Ishikawa (cell line): ENCODE measurements at regions not wholly inside any gene's neighbourhood (a gene's known extent, or its start where the extent isn't known, plus 50 kb on each side); places are given as distances from the start of the nearest gene placed in this dataset.

Experiments used
- CEBPB ChIP-seq: IDR thresholded peaks from 2 replicates; pipeline ENCODE4 v1.6.1; 2012
- CREB1 ChIP-seq: IDR thresholded peaks from 2 replicates; pipeline ENCODE4 v1.6.1; 2012; ENCODE audit warnings: low read depth
- EGR1 ChIP-seq: IDR thresholded peaks from 2 replicates; pipeline ENCODE4 v1.6.1; 2012
- EP300 ChIP-seq: IDR thresholded peaks from 2 replicates; pipeline ENCODE4 v1.6.1; 2012; ENCODE audit warnings: borderline replicate concordance
- FOXM1 ChIP-seq: IDR thresholded peaks from 2 replicates; pipeline ENCODE4 v1.6.1; 2012; ENCODE audit warnings: low read depth, borderline replicate concordance
- NFIC ChIP-seq: IDR thresholded peaks from 2 replicates; pipeline ENCODE4 v1.6.1; 2012
- RAD21 ChIP-seq: IDR thresholded peaks from 2 replicates; pipeline ENCODE4 v1.6.1; 2012; ENCODE audit warnings: low read depth
- TAF1 ChIP-seq: IDR thresholded peaks from 2 replicates; pipeline ENCODE4 v1.6.1; 2012; ENCODE audit warnings: low read depth, mild to moderate bottlenecking
- TCF12 ChIP-seq: IDR thresholded peaks from 2 replicates; pipeline ENCODE4 v1.6.1; 2012; ENCODE audit warnings: low read depth
- TEAD4 ChIP-seq: IDR thresholded peaks from 2 replicates; pipeline ENCODE4 v1.6.1; 2012
- YY1 ChIP-seq: IDR thresholded peaks from 2 replicates; pipeline ENCODE4 v1.6.1; 2012; ENCODE audit warnings: low read depth
- ZBTB7A ChIP-seq: IDR thresholded peaks from 2 replicates; pipeline ENCODE4 v1.6.1; 2012; ENCODE audit warnings: low read depth
- TF ChIP-seq, protein P1 (sequence below): IDR thresholded peaks from 2 replicates; pipeline ENCODE4 v1.6.1; 2012
- TF ChIP-seq, protein P2 (sequence below): IDR thresholded peaks from 2 replicates; pipeline ENCODE4 v1.6.1; 2012
- TF ChIP-seq, protein P3 (sequence below): IDR thresholded peaks from 2 replicates; pipeline ENCODE4 v1.6.1; 2012; ENCODE audit warnings: low read depth, mild to moderate bottlenecking

DNA sequence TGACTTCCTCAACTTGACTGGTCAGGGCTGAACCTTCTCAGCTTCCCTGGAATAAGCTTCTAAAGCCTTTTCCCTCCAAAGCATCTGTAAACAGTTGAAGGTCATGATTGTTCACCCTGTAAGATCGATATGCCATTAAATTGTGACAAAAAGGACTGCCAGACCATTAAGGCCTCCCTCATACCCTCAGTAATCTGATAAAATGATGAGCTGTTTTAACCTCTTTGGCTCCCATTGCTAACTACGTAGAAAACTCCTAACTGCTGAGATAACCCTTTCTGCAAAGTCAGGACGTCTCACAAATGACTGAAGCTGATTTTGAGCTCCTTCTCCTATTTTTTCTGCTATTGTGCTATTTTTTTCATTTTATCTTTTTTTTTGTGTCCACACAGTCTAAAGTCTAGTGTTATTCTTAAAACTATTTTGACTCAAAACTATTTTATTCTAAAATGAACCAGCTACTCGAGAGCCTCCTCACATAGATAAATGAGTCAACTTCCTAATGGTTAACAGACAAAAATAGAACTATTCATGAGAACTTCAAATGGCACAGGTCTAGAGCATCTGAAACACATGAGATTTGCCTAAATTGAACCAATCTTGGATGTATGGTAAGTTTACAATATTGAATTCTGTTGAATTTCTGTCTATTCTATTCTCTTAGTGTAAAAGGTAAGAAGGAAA lies 395.6 kb upstream of the TLE4 start:
- TF ChIP-seq EGR1 (no peak), TEAD4 (no peak), YY1 (no peak), NFIC (no peak), TCF12 (no peak), TAF1 (no peak), EP300 (no peak), ZBTB7A (no peak), CREB1 (no peak), CEBPB (no peak), RAD21 (no peak), FOXM1 (no peak)
- TF ChIP-seq, protein P1, sequence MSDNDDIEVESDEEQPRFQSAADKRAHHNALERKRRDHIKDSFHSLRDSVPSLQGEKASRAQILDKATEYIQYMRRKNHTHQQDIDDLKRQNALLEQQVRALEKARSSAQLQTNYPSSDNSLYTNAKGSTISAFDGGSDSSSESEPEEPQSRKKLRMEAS: no peak
- TF ChIP-seq, protein P2, sequence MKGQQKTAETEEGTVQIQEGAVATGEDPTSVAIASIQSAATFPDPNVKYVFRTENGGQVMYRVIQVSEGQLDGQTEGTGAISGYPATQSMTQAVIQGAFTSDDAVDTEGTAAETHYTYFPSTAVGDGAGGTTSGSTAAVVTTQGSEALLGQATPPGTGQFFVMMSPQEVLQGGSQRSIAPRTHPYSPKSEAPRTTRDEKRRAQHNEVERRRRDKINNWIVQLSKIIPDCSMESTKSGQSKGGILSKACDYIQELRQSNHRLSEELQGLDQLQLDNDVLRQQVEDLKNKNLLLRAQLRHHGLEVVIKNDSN: no peak
- TF ChIP-seq, protein P3, sequence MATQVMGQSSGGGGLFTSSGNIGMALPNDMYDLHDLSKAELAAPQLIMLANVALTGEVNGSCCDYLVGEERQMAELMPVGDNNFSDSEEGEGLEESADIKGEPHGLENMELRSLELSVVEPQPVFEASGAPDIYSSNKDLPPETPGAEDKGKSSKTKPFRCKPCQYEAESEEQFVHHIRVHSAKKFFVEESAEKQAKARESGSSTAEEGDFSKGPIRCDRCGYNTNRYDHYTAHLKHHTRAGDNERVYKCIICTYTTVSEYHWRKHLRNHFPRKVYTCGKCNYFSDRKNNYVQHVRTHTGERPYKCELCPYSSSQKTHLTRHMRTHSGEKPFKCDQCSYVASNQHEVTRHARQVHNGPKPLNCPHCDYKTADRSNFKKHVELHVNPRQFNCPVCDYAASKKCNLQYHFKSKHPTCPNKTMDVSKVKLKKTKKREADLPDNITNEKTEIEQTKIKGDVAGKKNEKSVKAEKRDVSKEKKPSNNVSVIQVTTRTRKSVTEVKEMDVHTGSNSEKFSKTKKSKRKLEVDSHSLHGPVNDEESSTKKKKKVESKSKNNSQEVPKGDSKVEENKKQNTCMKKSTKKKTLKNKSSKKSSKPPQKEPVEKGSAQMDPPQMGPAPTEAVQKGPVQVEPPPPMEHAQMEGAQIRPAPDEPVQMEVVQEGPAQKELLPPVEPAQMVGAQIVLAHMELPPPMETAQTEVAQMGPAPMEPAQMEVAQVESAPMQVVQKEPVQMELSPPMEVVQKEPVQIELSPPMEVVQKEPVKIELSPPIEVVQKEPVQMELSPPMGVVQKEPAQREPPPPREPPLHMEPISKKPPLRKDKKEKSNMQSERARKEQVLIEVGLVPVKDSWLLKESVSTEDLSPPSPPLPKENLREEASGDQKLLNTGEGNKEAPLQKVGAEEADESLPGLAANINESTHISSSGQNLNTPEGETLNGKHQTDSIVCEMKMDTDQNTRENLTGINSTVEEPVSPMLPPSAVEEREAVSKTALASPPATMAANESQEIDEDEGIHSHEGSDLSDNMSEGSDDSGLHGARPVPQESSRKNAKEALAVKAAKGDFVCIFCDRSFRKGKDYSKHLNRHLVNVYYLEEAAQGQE: no peak

DNA sequence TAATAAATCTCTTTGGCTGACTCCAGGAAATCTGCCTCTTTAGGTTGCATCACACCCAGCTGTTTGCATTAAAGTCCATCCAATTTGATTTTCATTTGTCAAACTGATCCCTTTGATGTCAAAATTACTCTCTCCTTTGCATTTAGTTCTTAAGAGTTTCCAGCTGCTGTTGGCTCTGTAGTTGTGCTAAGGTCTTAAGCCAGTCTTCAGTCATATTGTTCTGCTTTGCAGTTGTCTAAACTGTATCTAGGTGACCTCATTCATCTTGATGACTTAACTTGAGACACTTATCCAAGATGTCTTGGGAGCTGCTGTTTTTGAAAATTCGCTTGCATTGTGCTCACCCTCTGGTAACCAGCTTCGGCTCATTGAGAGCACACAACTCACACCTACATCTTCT lies 386.9 kb upstream of the TLE4 start:
- TF ChIP-seq CREB1 (no peak), EGR1 (no peak), YY1 (no peak), CEBPB (no peak), RAD21 (no peak), FOXM1 (no peak), TAF1 (no peak), NFIC (no peak), ZBTB7A (no peak), TEAD4 (no peak), EP300 (no peak), TCF12 (no peak)
- TF ChIP-seq, protein P1: no peak
- TF ChIP-seq, protein P2: no peak
- TF ChIP-seq, protein P3: no peak

DNA sequence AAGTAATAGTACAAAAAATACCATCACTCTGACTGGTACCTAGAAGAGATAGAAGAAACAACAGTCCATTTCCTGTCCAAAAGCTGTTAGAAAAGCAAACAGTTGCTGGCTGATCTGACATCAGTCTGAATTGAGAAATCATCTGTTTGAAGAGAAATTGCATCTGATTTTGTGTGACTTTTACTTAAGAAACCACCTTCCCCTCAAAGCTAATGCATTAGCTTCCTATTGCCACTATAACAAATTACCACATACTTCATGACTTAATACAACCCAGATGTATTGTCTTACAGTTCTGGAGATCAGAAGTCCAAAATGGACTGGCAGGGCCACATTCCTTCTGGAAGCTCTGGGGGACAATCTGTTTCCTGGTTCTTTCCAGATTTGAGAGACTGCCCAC lies 385.9 kb upstream of the TLE4 start:
- TF ChIP-seq YY1 (no peak), TCF12 (no peak), CREB1 (no peak), RAD21 (no peak)
- TF ChIP-seq, protein P1: no peak
- TF ChIP-seq, protein P2: no peak

DNA sequence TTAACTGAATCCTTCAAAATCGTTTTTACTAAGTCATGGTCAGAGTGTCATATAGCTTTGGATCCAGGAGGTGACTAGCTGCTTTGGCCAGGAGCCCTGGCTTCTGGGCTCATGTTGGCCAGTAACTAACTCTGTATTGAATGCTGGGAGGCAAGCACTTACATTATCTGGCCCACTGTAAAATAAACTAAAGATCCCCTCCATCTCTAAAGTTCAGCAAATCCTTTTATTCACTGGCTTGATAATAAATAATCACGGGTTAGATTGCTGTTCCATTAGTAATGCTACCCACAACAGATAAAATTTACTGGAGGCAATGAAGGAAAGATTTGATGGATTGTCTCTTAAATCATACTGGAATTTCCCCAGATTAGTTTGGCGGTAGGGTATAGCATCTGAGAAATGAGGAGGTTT lies 382.2 kb upstream of the TLE4 start:
- TF ChIP-seq CREB1: no peak
- TF ChIP-seq, protein P2: no peak
- TF ChIP-seq, protein P3: no peak
